B cell (primary cell): ENCODE measurements at regions not wholly inside any gene's neighbourhood (a gene's known extent, or its start where the extent isn't known, plus 50 kb on each side); places are given as distances from the start of the nearest gene placed in this dataset.

ENCODE experiments used
- ATAC-seq: fragments of 200-7000 bp; cut with Tn5 transposase; one replicate; pipeline ENCODE4 v1.10.0; 2021; ENCODE audit warnings: low read depth, mild to moderate bottlenecking, moderate number of reproducible peaks, moderate library complexity
- CTCF ChIA-PET: fragments of 350-600 bp; sonication (Branson Sonifier 250); formaldehyde crosslinking; loops from one replicate; lab custom pipeline; 2021; ENCODE audit warnings: antibody characterized with exemption, inconsistent platforms; lab: Charles Lee
- POLR2A ChIA-PET: fragments of 350-600 bp; sonication (Branson Sonifier 250); formaldehyde crosslinking; loops from one replicate; lab custom pipeline; 2021; ENCODE audit warnings: antibody characterized with exemption; lab: Charles Lee
- DNase-seq: peaks from one replicate; pipeline ENCODE4 v3.0.0; 2013
- H2AFZ ChIP-seq: 2 replicates; pipeline ENCODE4 v1.6.1; 2012; ENCODE audit warnings: mild to moderate bottlenecking, low read depth, low read length; ENCODE audit not compliant: insufficient read depth, poor library complexity, severe bottlenecking
- H3K27ac ChIP-seq, 2 donors: 1 replicate in 1 of 2; 2 replicates in 1 of 2; pipeline ENCODE4 v1.5.1; 2012 to 2013; ENCODE audit warnings: low read length in 2 of 2, mild to moderate bottlenecking in 2 of 2, moderate library complexity in 1 of 2
- H3K27me3 ChIP-seq, 4 experiments: fragments of 200-600 bp in 1 of 4; sonication (generic) in 1 of 4; replicated peaks in 1 of 4; 1 replicate in 2 of 4; 2 replicates in 2 of 4; pipeline versions ENCODE4 v1.6.1 to v1.7.0; 2013 to 2016; ENCODE audit warnings: low read length in 3 of 4, mild to moderate bottlenecking in 2 of 4, mixed read lengths in 1 of 4, moderate library complexity in 1 of 4; ENCODE audit not compliant: insufficient read depth in 4 of 4, control insufficient read depth in 3 of 4; ENCODE audit errors: control extremely low read depth in 1 of 4
- H3K36me3 ChIP-seq, 2 experiments: replicated peaks in 1 of 2; 1 replicate in 1 of 2; 2 replicates in 1 of 2; pipeline versions ENCODE4 v1.6.1 to v1.7.1; 2013; ENCODE audit warnings: low read length in 1 of 2; ENCODE audit not compliant: insufficient read depth in 2 of 2, control insufficient read depth in 1 of 2; ENCODE audit errors: control extremely low read depth in 1 of 2, extremely low read depth in 1 of 2
- H3K4me1 ChIP-seq, 2 donors: fragments of 200-600 bp in 1 of 2; sonication (generic) in 1 of 2; 1 replicate in 1 of 2; 2 replicates in 1 of 2; pipeline versions ENCODE4 v1.5.1 to v1.6.1; 2013 to 2017; ENCODE audit warnings: low read length in 2 of 2; ENCODE audit not compliant: control insufficient read depth in 2 of 2, insufficient read depth in 2 of 2
- H3K4me2 ChIP-seq: replicated peaks from 2 replicates; pipeline ENCODE3; 2012; ENCODE audit warnings: mild to moderate bottlenecking, low read depth, low read length; ENCODE audit not compliant: poor library complexity, severe bottlenecking
- H3K4me3 ChIP-seq, 5 experiments: fragments of 200-600 bp in 1 of 5; sonication (generic) in 1 of 5; 1 replicate in 3 of 5; 2 replicates in 2 of 5; pipeline versions ENCODE4 v1.5.1 to v1.7.0; 2011 to 2016; ENCODE audit warnings: low read length in 4 of 5, mild to moderate bottlenecking in 4 of 5, low read depth in 2 of 5, control low read depth in 1 of 5, moderate library complexity in 1 of 5; ENCODE audit not compliant: insufficient read depth in 1 of 5; ENCODE audit errors: control extremely low read depth in 1 of 5, extremely low read depth in 1 of 5
- H3K79me2 ChIP-seq: fragments of 200-600 bp; sonication (generic); one replicate; pipeline ENCODE4 v1.6.0; 2016; ENCODE audit warnings: low read length; ENCODE audit not compliant: control insufficient read depth, insufficient read depth
- H3K9ac ChIP-seq: fragments of 200-600 bp; sonication (generic); 2 replicates; pipeline ENCODE4 v1.6.1; 2017; ENCODE audit warnings: mild to moderate bottlenecking, low read length, moderate library complexity
- H3K9me3 ChIP-seq, 3 donors: one replicate each; pipeline versions ENCODE4 v1.6.1 to v1.7.1; 2013; ENCODE audit warnings: low read length in 2 of 3; ENCODE audit not compliant: control insufficient read depth in 2 of 3, insufficient read depth in 1 of 3; ENCODE audit errors: control extremely low read depth in 1 of 3
- H4K20me1 ChIP-seq: 2 replicates; pipeline ENCODE4 v1.6.0; 2012; ENCODE audit warnings: mild to moderate bottlenecking, low read length; ENCODE audit not compliant: insufficient read depth, control insufficient read depth, poor library complexity, severe bottlenecking
- H3K27ac Mint-ChIP-seq: one replicate; pipeline ENCODE4 v1.8.0; 2021; ENCODE audit warnings: mixed read lengths
- H3K27me3 Mint-ChIP-seq: one replicate; pipeline ENCODE4 v1.8.0; 2021; ENCODE audit warnings: mixed read lengths
- H3K4me1 Mint-ChIP-seq: one replicate; pipeline ENCODE4 v1.8.0; 2021; ENCODE audit warnings: mixed read lengths
- H3K4me3 Mint-ChIP-seq: one replicate; pipeline ENCODE4 v1.8.0; 2021; ENCODE audit warnings: mixed read lengths
- H3K9me3 Mint-ChIP-seq: one replicate; pipeline ENCODE4 v1.8.0; 2022; ENCODE audit warnings: mixed read lengths; ENCODE audit not compliant: insufficient read depth
- EZH2 ChIP-seq: IDR thresholded peaks from 2 replicates; pipeline ENCODE4 v1.6.1; 2012; ENCODE audit warnings: borderline replicate concordance, low read depth, mild to moderate bottlenecking, moderate library complexity, low read length; ENCODE audit not compliant: insufficient read depth, poor library complexity, severe bottlenecking
- WGBS: methylation state at CpG from one replicate; pipeline ENCODE4 v1.1.5; 2013; ENCODE audit warnings: missing lambda C conversion rate; ENCODE audit not compliant: insufficient coverage; 5-methylcytosine and 5-hydroxymethylcytosine counted together
- intact Hi-C: fragments of 100-400 bp; cut with micrococcal nuclease; formaldehyde crosslinking; loops from one replicate; pipeline ENCODE4 v1.10.0; 2022
- TF ChIP-seq, protein P1 (sequence below): fragments of 200-600 bp; IDR thresholded peaks from one replicate; pipeline ENCODE4 v1.8.0; 2022; ENCODE audit warnings: antibody characterized with exemption, mild to moderate bottlenecking

DNA sequence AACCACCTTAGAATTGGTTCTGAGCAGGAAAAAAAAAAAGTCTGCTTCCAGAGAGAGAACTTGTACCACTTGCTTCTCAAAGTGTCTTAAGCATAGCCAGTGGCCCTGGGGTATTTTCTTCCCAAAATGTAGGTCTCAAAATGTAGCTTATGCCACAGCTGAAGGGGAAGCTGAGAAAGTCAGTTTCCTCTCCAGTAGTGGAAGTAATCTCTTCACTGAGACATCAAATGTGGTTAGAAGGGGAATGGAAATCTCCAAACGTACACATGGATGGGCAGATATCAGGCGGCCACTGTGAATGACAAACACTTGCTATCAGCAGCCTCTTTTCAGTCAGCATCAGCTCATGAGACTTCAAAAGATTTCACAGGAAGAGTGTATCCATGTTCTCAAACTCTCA lies 841.2 kb downstream of the TUSC7 start:
- H3K4me1 Mint-ChIP-seq = no peaks in the 10 kb centered on the region
- no peak for TF ChIP-seq EZH2
- TF ChIP-seq, protein P1, sequence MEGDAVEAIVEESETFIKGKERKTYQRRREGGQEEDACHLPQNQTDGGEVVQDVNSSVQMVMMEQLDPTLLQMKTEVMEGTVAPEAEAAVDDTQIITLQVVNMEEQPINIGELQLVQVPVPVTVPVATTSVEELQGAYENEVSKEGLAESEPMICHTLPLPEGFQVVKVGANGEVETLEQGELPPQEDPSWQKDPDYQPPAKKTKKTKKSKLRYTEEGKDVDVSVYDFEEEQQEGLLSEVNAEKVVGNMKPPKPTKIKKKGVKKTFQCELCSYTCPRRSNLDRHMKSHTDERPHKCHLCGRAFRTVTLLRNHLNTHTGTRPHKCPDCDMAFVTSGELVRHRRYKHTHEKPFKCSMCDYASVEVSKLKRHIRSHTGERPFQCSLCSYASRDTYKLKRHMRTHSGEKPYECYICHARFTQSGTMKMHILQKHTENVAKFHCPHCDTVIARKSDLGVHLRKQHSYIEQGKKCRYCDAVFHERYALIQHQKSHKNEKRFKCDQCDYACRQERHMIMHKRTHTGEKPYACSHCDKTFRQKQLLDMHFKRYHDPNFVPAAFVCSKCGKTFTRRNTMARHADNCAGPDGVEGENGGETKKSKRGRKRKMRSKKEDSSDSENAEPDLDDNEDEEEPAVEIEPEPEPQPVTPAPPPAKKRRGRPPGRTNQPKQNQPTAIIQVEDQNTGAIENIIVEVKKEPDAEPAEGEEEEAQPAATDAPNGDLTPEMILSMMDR = no peak
- Histone ChIP-seq H3K27me3 (no peaks in the 10 kb centered on the region), H3K4me1 (no peaks in the 10 kb centered on the region), H3K79me2 (no peaks in the 10 kb centered on the region), H2AFZ (no peak overlapping the region), H3K4me2 (no peak overlapping the region), H3K4me3 (no peak overlapping the region), H3K27ac (no peak overlapping the region), H3K9me3 (no peaks in the 10 kb centered on the region), H4K20me1 (no peaks in the 10 kb centered on the region), H3K9ac (no peak overlapping the region), H3K36me3 (no peaks in the 10 kb centered on the region)
- WGBS = no CpG with 5 or more reads among the region's 2 CpGs
- no peak overlapping the region for H3K27ac Mint-ChIP-seq
- no peak for ATAC-seq
- CTCF ChIA-PET = interaction anchor here (1.2 kb wide), 1 partner anchor 780 kb away, joined by 4 read pairs; no protein-coding TSS in a partner anchor
- no peak overlapping the region for H3K4me3 Mint-ChIP-seq
- no peak for DNase-seq
- POLR2A ChIA-PET = no interaction called here
- H3K27me3 Mint-ChIP-seq = no peaks in the 10 kb centered on the region
- H3K9me3 Mint-ChIP-seq = peaks cover 3% of the 10 kb centered on the region
- intact Hi-C loops = no loop called here

DNA sequence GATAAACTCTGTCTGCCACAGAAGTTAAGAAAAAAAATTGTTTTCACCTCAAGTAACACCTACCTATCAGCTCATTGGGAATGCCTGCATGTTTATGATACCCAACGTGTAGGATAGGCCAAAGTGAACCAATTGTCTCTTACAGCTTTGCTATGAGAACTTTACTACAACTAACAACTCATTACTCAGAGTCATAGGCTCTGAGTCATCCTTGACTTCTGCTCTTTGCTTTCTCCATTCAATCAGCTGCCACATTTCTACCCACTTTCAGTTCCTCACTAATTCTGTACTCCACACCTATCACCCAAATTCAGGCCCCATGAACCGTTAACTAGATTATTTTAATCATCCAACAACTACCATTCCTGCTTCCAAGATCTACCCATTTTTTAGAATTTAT lies 843.9 kb downstream of the TUSC7 start:
- intact Hi-C loops = no loop called here
- ATAC-seq (no peak), DNase-seq (no peak)
- Histone ChIP-seq H3K9me3 (no peaks in the 10 kb centered on the region), H3K79me2 (no peaks in the 10 kb centered on the region), H3K4me1 (no peaks in the 10 kb centered on the region), H2AFZ (no peak overlapping the region), H3K9ac (no peak overlapping the region), H3K36me3 (no peaks in the 10 kb centered on the region), H4K20me1 (no peaks in the 10 kb centered on the region), H3K4me3 (no peak overlapping the region), H3K27me3 (no peaks in the 10 kb centered on the region), H3K4me2 (no peak overlapping the region), H3K27ac (no peak overlapping the region)
- no peaks in the 10 kb centered on the region for H3K4me1 Mint-ChIP-seq
- no peak for TF ChIP-seq EZH2
- TF ChIP-seq, protein P1 = no peak
- CTCF ChIA-PET = no interaction called here
- no peak overlapping the region for H3K27ac Mint-ChIP-seq
- H3K4me3 Mint-ChIP-seq = no peak overlapping the region
- H3K27me3 Mint-ChIP-seq = no peaks in the 10 kb centered on the region
- POLR2A ChIA-PET = no interaction called here
- 63% methylated on average over 1 of the region's 2 CpGs for WGBS
- H3K9me3 Mint-ChIP-seq = peaks cover 3% of the 10 kb centered on the region
